WTC11 (cell line): ENCODE measurements at regions not wholly inside any gene's neighbourhood (a gene's known extent, or its start where the extent isn't known, plus 50 kb on each side); places are given as distances from the start of the nearest gene placed in this dataset.

Experiments
- ATF2 ChIP-seq: sonication (generic); formaldehyde crosslinking; IDR thresholded peaks from 2 replicates; pipeline ENCODE4 v1.8.1; 2022; ENCODE audit warnings: low read depth, missing genetic modification reagents, borderline replicate concordance
- CTCF ChIP-seq: fragments of 200-600 bp; IDR thresholded peaks from 2 replicates; pipeline ENCODE4 v1.8.0; 2022; ENCODE audit warnings: antibody characterized with exemption
- E2F1 ChIP-seq: sonication (generic); formaldehyde crosslinking; IDR thresholded peaks from 2 replicates; pipeline ENCODE4 v1.8.0; 2022; ENCODE audit warnings: mild to moderate bottlenecking, missing genetic modification reagents
- E2F4 ChIP-seq: sonication (generic); formaldehyde crosslinking; IDR thresholded peaks from 2 replicates; pipeline ENCODE4 v1.8.1; 2022; ENCODE audit warnings: low read depth, mild to moderate bottlenecking, moderate library complexity, missing genetic modification reagents, borderline replicate concordance
- E2F5 ChIP-seq: sonication (generic); formaldehyde crosslinking; IDR thresholded peaks from 2 replicates; pipeline ENCODE4 v1.8.1; 2022; ENCODE audit warnings: mild to moderate bottlenecking, moderate library complexity, missing genetic modification reagents
- FOXP1 ChIP-seq: sonication (generic); formaldehyde crosslinking; IDR thresholded peaks from 2 replicates; pipeline ENCODE4 v1.8.0; 2022; ENCODE audit warnings: missing genetic modification reagents, mild to moderate bottlenecking, moderate library complexity, borderline replicate concordance
- IRF2 ChIP-seq: sonication (generic); formaldehyde crosslinking; IDR thresholded peaks from 2 replicates; pipeline ENCODE4 v1.8.0; 2022; ENCODE audit warnings: low read depth, missing genetic modification reagents, borderline replicate concordance
- JUN ChIP-seq: sonication (generic); formaldehyde crosslinking; IDR thresholded peaks from 2 replicates; pipeline ENCODE4 v1.8.0; 2023; ENCODE audit warnings: mild to moderate bottlenecking, missing genetic modification reagents
- MAX ChIP-seq: sonication (generic); formaldehyde crosslinking; IDR thresholded peaks from 2 replicates; pipeline ENCODE4 v1.8.0; 2022; ENCODE audit warnings: mild to moderate bottlenecking, missing genetic modification reagents
- NFYB ChIP-seq: sonication (generic); formaldehyde crosslinking; conservative IDR thresholded peaks from 2 replicates; pipeline ENCODE4 v1.8.0; 2022; ENCODE audit warnings: low read depth, missing genetic modification reagents
- NR1H2 ChIP-seq: sonication (generic); formaldehyde crosslinking; IDR thresholded peaks from 2 replicates; pipeline ENCODE4 v1.9.0; 2021; ENCODE audit warnings: mild to moderate bottlenecking, moderate library complexity, missing genetic modification reagents
- STAT6 ChIP-seq: sonication (generic); formaldehyde crosslinking; conservative IDR thresholded peaks from 2 replicates; pipeline ENCODE4 v1.8.1; 2023; ENCODE audit warnings: mild to moderate bottlenecking, low read depth, missing genetic modification reagents, moderate library complexity
- USF1 ChIP-seq: sonication (generic); formaldehyde crosslinking; IDR thresholded peaks from 2 replicates; pipeline ENCODE4 v1.8.0; 2022; ENCODE audit warnings: mild to moderate bottlenecking, missing genetic modification reagents
- ZNF121 ChIP-seq: sonication (generic); formaldehyde crosslinking; IDR thresholded peaks from 2 replicates; pipeline ENCODE4 v1.8.0; 2023; ENCODE audit warnings: missing genetic modification reagents

GRCh38 chrX:5278908-5279307 is 949.8 kb downstream of the NLGN4X start:
- TF ChIP-seq NFYB (CRISPR knock-in tag), result no peak
- TF ChIP-seq CTCF, result no peak
- no peak for TF ChIP-seq E2F5
- no peak for TF ChIP-seq JUN (CRISPR knock-in tag)
- TF ChIP-seq FOXP1, result no peak
- no peak for TF ChIP-seq IRF2
- TF ChIP-seq ATF2 (CRISPR knock-in tag), result no peak
- no peak for TF ChIP-seq E2F4 (CRISPR knock-in tag)
- no peak for TF ChIP-seq ZNF121 (CRISPR knock-in tag)
- no peak for TF ChIP-seq STAT6 (CRISPR knock-in tag)
- no peak for TF ChIP-seq E2F1 (CRISPR knock-in tag)
- no peak for TF ChIP-seq NR1H2 (CRISPR knock-in tag)
- no peak for TF ChIP-seq MAX (CRISPR knock-in tag)
- TF ChIP-seq USF1 (CRISPR knock-in tag), result no peak
